ENCODE measurements at regions not wholly inside any gene's neighbourhood (a gene's known extent, or its start where the extent isn't known, plus 50 kb on each side); places are given as distances from the start of the nearest gene placed in this dataset.

DNA sequence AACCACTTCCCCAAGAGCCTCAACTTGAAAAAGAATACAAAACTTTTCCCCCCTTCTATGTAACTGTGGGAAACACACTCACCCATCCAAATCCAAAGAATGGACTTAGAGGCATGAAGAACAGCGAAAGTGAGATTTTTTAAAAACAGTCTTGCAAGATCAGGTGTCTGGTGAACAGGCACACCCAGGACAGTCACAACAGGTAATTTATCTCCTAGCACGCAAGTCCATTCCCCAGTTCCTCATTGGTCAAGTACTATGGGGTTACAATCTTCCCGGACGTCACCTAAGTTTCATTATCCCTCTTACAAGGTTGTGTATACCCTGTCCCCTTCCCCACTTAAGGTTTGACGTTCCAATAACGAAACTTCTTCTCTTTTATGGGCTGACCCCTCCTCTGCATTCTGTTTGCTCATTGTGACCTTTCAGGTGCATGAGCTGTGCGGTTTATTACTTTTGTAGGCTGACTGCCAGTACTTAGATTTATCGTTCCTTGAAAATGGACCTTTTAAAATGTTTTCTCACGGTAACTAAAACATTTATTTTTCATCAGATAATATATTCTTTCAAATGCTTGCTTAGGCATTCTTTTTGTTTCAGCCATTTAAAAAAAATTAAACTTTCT, 1401.9 kb downstream of the FAM181B start:
- TF ChIP-seq EP300 (IDR thresholded peaks at IDR 0.05; ENCODE audit: borderline replicate concordance in 1 of 2, control insufficient read depth in 1 of 2, low read depth in 2 of 2, low read length in 2 of 2) (no peak), ZZZ3 (IDR thresholded peaks at IDR 0.05; ENCODE audit: control insufficient read depth, insufficient read length, low read depth) (no peak), SRF (IDR thresholded peaks at IDR 0.05; ENCODE audit: low read depth in 2 of 2, low read length in 2 of 2) (no peak), BMI1 (IDR thresholded peaks at IDR 0.05; ENCODE audit: borderline replicate concordance) (no peak), POLR2AphosphoS5 (IDR thresholded peaks at IDR 0.05; ENCODE audit: low read length) (no peak), CEBPB (IDR thresholded peaks at IDR 0.05; ENCODE audit: borderline replicate concordance in 1 of 2, low read depth in 2 of 2, low read length in 2 of 2) (no peak), HDGF (IDR thresholded peaks at IDR 0.05) (no peak), YY1 (IDR thresholded peaks at IDR 0.05; ENCODE audit: low read depth, low read length) (no peak), BHLHE40 (IDR thresholded peaks at IDR 0.05; ENCODE audit: borderline replicate concordance in 1 of 2, low read depth in 2 of 2, low read length in 1 of 2) (no peak), CREM (IDR thresholded peaks at IDR 0.05; ENCODE audit: low read depth) (no peak)
